SU-DHL-6 (cell line): ENCODE measurements at regions not wholly inside any gene's neighbourhood (a gene's known extent, or its start where the extent isn't known, plus 50 kb on each side); places are given as distances from the start of the nearest gene placed in this dataset.
"Not testable (repeated sequence)": the region's sequence is repeated elsewhere in the genome, so short reads cannot be mapped to it uniquely, and the experiment has no call there.

ENCODE experiments used
- H2AFZ ChIP-seq: fragments of 200-600 bp; sonication (generic); 2 replicates; pipeline ENCODE4 v1.6.1; 2014; ENCODE audit warnings: low read depth, mild to moderate bottlenecking, moderate library complexity, mixed read lengths, antibody characterized with exemption, low read length; ENCODE audit not compliant: severe bottlenecking
- H3F3A ChIP-seq: fragments of 200-600 bp; shearing (Covaris generic); 2 replicates; pipeline ENCODE4 v1.6.0; 2016; ENCODE audit warnings: antibody characterized with exemption, mild to moderate bottlenecking; ENCODE audit not compliant: insufficient read depth
- H3K27ac ChIP-seq: fragments of 200-600 bp; sonication (generic); 2 replicates; pipeline ENCODE4 v1.5.1; 2016; ENCODE audit warnings: low read depth, mild to moderate bottlenecking, low read length, moderate library complexity, mixed read lengths
- H3K27me3 ChIP-seq: fragments of 200-600 bp; sonication (generic), shearing (Covaris generic); 2 replicates; pipeline ENCODE4 v1.6.0; 2014; ENCODE audit warnings: mild to moderate bottlenecking, low read length
- H3K36me3 ChIP-seq: fragments of 200-600 bp; sonication (generic); 2 replicates; pipeline ENCODE4 v1.6.1; 2014; ENCODE audit warnings: mild to moderate bottlenecking, low read length, mixed read lengths
- H3K4me2 ChIP-seq: fragments of 300-600, 200-600 bp; shearing (Covaris generic), sonication (generic); 2 replicates; pipeline ENCODE4 v1.6.0; 2014; ENCODE audit warnings: low read length, low read depth, mild to moderate bottlenecking; ENCODE audit not compliant: poor library complexity, severe bottlenecking
- H3K4me3 ChIP-seq: fragments of 200-600 bp; sonication (generic); 2 replicates; pipeline ENCODE4 v1.5.1; 2014; ENCODE audit warnings: antibody characterized with exemption, low read length, mild to moderate bottlenecking, mixed read lengths; ENCODE audit not compliant: insufficient read depth, poor library complexity, severe bottlenecking
- H3K79me2 ChIP-seq: fragments of 200-600 bp; sonication (generic); 2 replicates; pipeline ENCODE4 v1.6.1; 2014; ENCODE audit warnings: mild to moderate bottlenecking, low read length, moderate library complexity; ENCODE audit not compliant: insufficient read depth
- H3K9ac ChIP-seq: fragments of 200-600 bp; sonication (generic); 2 replicates; pipeline ENCODE4 v1.7.0; 2014; ENCODE audit warnings: mild to moderate bottlenecking, low read length
- H3K9me2 ChIP-seq: fragments of 200-600 bp; sonication (generic); replicated peaks from 2 replicates; pipeline ENCODE4 v1.6.1; 2014; ENCODE audit warnings: low read length; ENCODE audit not compliant: insufficient read depth
- H3K9me3 ChIP-seq: fragments of 200-600 bp; sonication (generic); 2 replicates; pipeline ENCODE4 v1.6.1; 2014; ENCODE audit warnings: low read length, mixed read lengths; ENCODE audit not compliant: insufficient read depth
- H4K20me1 ChIP-seq: fragments of 200-600 bp; sonication (generic); 2 replicates; pipeline ENCODE4 v1.6.1; 2014; ENCODE audit warnings: low read depth, mild to moderate bottlenecking, antibody characterized with exemption, low read length, moderate library complexity, mixed read lengths
- CTCF ChIP-seq: fragments of 200-600 bp; sonication (generic); IDR thresholded peaks from one replicate; pipeline ENCODE4 v1.5.1; 2017; ENCODE audit warnings: antibody characterized with exemption, mild to moderate bottlenecking, low read length, moderate library complexity; ENCODE audit not compliant: insufficient read depth, poor library complexity, severe bottlenecking
- EZH2phosphoT487 ChIP-seq: fragments of 200-600 bp; sonication (generic), shearing (Covaris generic); conservative IDR thresholded peaks from 2 replicates; pipeline ENCODE4 v1.6.1; 2018; ENCODE audit warnings: mild to moderate bottlenecking, antibody characterized with exemption, low read length, moderate library complexity, mixed read lengths

DNA sequence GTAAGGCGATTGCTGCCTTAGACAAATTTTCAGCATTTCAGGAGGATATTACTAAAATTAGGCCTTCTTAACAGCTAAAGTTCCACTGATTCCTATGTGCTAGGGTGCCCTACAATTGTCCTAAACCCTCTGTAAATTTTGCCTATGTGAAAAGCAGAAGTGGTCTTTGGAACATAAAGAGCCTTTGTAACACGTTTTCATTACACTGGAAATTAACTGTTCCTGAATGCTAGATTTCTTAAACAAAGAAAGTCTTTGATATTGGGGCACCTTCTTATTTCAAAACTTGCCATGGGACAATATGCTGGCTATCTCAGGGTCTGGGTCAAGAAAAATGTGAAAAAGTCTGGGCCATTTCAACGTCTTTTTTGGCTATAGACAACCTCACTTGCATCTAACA, 60.4 kb upstream of the MOCS2 start:
- no peaks in the 10 kb centered on the region for H3K79me2 ChIP-seq
- H3K4me2 ChIP-seq, result no peak overlapping the region
- H3K36me3 ChIP-seq, result no peaks in the 10 kb centered on the region
- no peak overlapping the region for H2AFZ ChIP-seq
- TF ChIP-seq CTCF (no peak), EZH2phosphoT487 (no peak)
- no peaks in the 10 kb centered on the region for H3K9me3 ChIP-seq
- H3K27me3 ChIP-seq, result no peaks in the 10 kb centered on the region
- H3K27ac ChIP-seq, result no peak overlapping the region
- H3K9me2 ChIP-seq, result no peaks in the 10 kb centered on the region
- H3F3A ChIP-seq, result no peaks in the 10 kb centered on the region
- H3K4me3 ChIP-seq, result no peak overlapping the region
- H3K9ac ChIP-seq, result no peak overlapping the region
- no peaks in the 10 kb centered on the region for H4K20me1 ChIP-seq

GRCh38 chr5:53170746-53171349, 61.3 kb upstream of the MOCS2 start:
- H3K36me3 ChIP-seq, result no peaks in the 10 kb centered on the region
- no peak overlapping the region for H3K4me3 ChIP-seq
- no peaks in the 10 kb centered on the region for H3F3A ChIP-seq
- H3K9ac ChIP-seq, result no peak overlapping the region
- H3K27me3 ChIP-seq, result no peaks in the 10 kb centered on the region
- H3K79me2 ChIP-seq, result no peaks in the 10 kb centered on the region
- H3K4me2 ChIP-seq, result no peak overlapping the region
- no peaks in the 10 kb centered on the region for H3K9me2 ChIP-seq
- peak; percentile 46 for TF ChIP-seq CTCF
- TF ChIP-seq EZH2phosphoT487, result no peak
- H4K20me1 ChIP-seq, result no peaks in the 10 kb centered on the region
- H3K27ac ChIP-seq, result no peak overlapping the region
- no peak overlapping the region for H2AFZ ChIP-seq
- H3K9me3 ChIP-seq, result no peaks in the 10 kb centered on the region

GRCh38 chr5:53172073-53172472, 62.5 kb upstream of the MOCS2 start:
- H2AFZ ChIP-seq, H3K9me3 ChIP-seq, H3F3A ChIP-seq, H3K4me3 ChIP-seq, H3K36me3 ChIP-seq, H3K79me2 ChIP-seq, H3K9me2 ChIP-seq, H3K9ac ChIP-seq, H3K27me3 ChIP-seq, H4K20me1 ChIP-seq, H3K4me2 ChIP-seq, H3K27ac ChIP-seq: not testable (repeated sequence)

- H2AFZ ChIP-seq, result no peak overlapping the region
- H3K27ac ChIP-seq, result no peak overlapping the region
- H3K4me3 ChIP-seq, result no peak overlapping the region
- H3K9ac ChIP-seq, result no peak overlapping the region
- no peaks in the 10 kb centered on the region for H3K9me2 ChIP-seq
- H3K79me2 ChIP-seq, result no peaks in the 10 kb centered on the region
- no peak overlapping the region for H3K4me2 ChIP-seq
- no peaks in the 10 kb centered on the region for H3K36me3 ChIP-seq
- H3K9me3 ChIP-seq, result no peaks in the 10 kb centered on the region
- no peaks in the 10 kb centered on the region for H3K27me3 ChIP-seq
- TF ChIP-seq EZH2phosphoT487 (no peak), CTCF (no peak)
- no peaks in the 10 kb centered on the region for H4K20me1 ChIP-seq
- no peaks in the 10 kb centered on the region for H3F3A ChIP-seq
These were observed 63.1 kb upstream of the MOCS2 start for GRCh38 chr5:53172630-53173029.
